ENCODE measurements at regions not wholly inside any gene's neighbourhood (a gene's known extent, or its start where the extent isn't known, plus 50 kb on each side); places are given as distances from the start of the nearest gene placed in this dataset.

DNA sequence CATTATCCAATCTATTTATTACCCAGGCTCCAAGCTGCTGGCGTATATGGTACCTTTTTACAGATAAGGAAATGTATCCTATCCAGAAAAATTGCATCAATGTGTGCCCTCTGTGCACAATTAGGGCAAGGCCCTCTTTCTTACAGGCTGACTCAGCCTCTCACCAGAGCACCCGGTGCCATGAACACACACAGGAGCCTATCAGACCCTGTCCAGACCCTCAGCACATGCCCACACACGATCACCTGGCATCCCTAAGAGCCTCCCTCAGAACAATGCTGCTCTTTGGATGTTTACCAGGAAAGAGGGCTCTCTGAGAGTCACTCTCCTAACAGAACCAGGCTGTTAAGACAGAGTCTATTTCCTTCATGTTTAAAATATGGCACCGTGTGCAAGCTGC, 460.0 kb upstream of the TBL1XR1 start:
- TF ChIP-seq, protein P1, sequence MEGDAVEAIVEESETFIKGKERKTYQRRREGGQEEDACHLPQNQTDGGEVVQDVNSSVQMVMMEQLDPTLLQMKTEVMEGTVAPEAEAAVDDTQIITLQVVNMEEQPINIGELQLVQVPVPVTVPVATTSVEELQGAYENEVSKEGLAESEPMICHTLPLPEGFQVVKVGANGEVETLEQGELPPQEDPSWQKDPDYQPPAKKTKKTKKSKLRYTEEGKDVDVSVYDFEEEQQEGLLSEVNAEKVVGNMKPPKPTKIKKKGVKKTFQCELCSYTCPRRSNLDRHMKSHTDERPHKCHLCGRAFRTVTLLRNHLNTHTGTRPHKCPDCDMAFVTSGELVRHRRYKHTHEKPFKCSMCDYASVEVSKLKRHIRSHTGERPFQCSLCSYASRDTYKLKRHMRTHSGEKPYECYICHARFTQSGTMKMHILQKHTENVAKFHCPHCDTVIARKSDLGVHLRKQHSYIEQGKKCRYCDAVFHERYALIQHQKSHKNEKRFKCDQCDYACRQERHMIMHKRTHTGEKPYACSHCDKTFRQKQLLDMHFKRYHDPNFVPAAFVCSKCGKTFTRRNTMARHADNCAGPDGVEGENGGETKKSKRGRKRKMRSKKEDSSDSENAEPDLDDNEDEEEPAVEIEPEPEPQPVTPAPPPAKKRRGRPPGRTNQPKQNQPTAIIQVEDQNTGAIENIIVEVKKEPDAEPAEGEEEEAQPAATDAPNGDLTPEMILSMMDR (IDR thresholded peaks at IDR 0.05) = no peak
- TF ChIP-seq POLR2A (IDR thresholded peaks at IDR 0.05) = no peak

All from adrenal gland (tissue), 5 donors.